ENCODE measurements at regions not wholly inside any gene's neighbourhood (a gene's known extent, or its start where the extent isn't known, plus 50 kb on each side); places are given as distances from the start of the nearest gene placed in this dataset.

DNA sequence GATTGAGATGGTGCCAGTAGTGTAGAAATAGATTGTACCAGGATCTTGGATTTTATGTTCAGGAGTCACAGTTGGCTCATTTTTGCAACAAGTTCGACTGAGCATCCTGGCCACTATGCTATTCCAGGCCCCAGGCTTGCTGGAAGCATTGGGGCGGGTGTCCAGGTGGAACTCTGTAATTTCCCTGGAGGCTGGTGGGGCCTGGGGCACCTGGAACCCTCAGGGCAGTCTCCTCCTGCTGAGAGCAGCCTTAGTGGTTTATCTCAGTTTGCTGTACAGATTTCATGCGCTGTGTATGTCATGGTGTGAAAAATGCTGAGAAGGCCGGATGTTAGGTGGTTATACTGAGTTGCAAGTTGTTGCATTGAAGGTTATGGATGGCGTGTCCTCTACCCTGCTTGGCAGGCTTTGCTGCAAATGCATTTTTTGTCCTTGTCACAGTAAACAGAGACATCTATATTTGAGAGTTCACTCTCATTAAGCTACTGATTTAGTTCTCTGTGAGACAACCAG lies 135.1 kb upstream of the MYLIP start:
- TF ChIP-seq REST (IDR thresholded peaks at IDR 0.05; ENCODE audit: low read depth) = no peak
- no peak for TF ChIP-seq CTCF (IDR thresholded peaks at IDR 0.05 in 2 of 3, conservative IDR thresholded peaks at IDR 0.05 in 1 of 3; ENCODE audit: borderline replicate concordance in 1 of 3, insufficient read depth in 1 of 3, low read depth in 2 of 3, low read length in 2 of 3)
- no peak for TF ChIP-seq RAD21 (IDR thresholded peaks at IDR 0.05; ENCODE audit: low read depth)
- TF ChIP-seq ZNF274 (IDR thresholded peaks at IDR 0.05; ENCODE audit: low read depth, low read length) = no peak
- no peak for TF ChIP-seq EZH2phosphoT487 (IDR thresholded peaks at IDR 0.05; ENCODE audit: borderline replicate concordance)
- no peak for TF ChIP-seq JUND (IDR thresholded peaks at IDR 0.05)
- no peak for TF ChIP-seq POLR2A (IDR thresholded peaks at IDR 0.05; ENCODE audit: borderline replicate concordance, extremely low read depth, insufficient read depth, insufficient read length)
- TF ChIP-seq EZH2 (IDR thresholded peaks at IDR 0.05) = no peak
- no peak for TF ChIP-seq ATF3 (IDR thresholded peaks at IDR 0.05)
- no peak for TF ChIP-seq YY1 (IDR thresholded peaks at IDR 0.05; ENCODE audit: extremely low read depth, insufficient replicate concordance, low read depth, low read length)
- TF ChIP-seq MAX (IDR thresholded peaks at IDR 0.05) = no peak
- no peak for TF ChIP-seq SIN3A (IDR thresholded peaks at IDR 0.05; ENCODE audit: low read depth)
